SU-DHL-6 (cell line): ENCODE measurements at regions not wholly inside any gene's neighbourhood (a gene's known extent, or its start where the extent isn't known, plus 50 kb on each side); places are given as distances from the start of the nearest gene placed in this dataset.

Source experiments
- CTCF ChIP-seq: fragments of 200-600 bp; sonication (generic); IDR thresholded peaks from one replicate; pipeline ENCODE4 v1.5.1; 2017; ENCODE audit warnings: antibody characterized with exemption, mild to moderate bottlenecking, low read length, moderate library complexity; ENCODE audit not compliant: insufficient read depth, poor library complexity, severe bottlenecking
- EZH2phosphoT487 ChIP-seq: fragments of 200-600 bp; sonication (generic), shearing (Covaris generic); conservative IDR thresholded peaks from 2 replicates; pipeline ENCODE4 v1.6.1; 2018; ENCODE audit warnings: mild to moderate bottlenecking, antibody characterized with exemption, low read length, moderate library complexity, mixed read lengths

- TF ChIP-seq CTCF (no peak), EZH2phosphoT487 (no peak)
Observed at GRCh38 chr21:38056481-38056880, 140.2 kb upstream of the KCNJ6 start.
